Endothelial cell of umbilical vein (primary cell): ENCODE measurements at regions not wholly inside any gene's neighbourhood (a gene's known extent, or its start where the extent isn't known, plus 50 kb on each side); places are given as distances from the start of the nearest gene placed in this dataset.
"Not testable (repeated sequence)": the region's sequence is repeated elsewhere in the genome, so short reads cannot be mapped to it uniquely, and the experiment has no call there.

Source experiments
- BruUV-seq: library from RNA; stranded (reverse); fragments of 400-500 nt; replicated peaks from 2 replicates; lab custom pipeline; 2021; lab: Mats Ljungman, UMichigan
- CTCF ChIA-PET: fragments of 300-600, 350-600 bp; sonication (Branson Sonifier 250); formaldehyde crosslinking; loops from one replicate; lab custom pipeline; 2021; ENCODE audit warnings: antibody characterized with exemption, inconsistent platforms; lab: Charles Lee
- POLR2A ChIA-PET: fragments of 300-600, 350-600 bp; sonication (Branson Sonifier 250); formaldehyde crosslinking; loops from one replicate; lab custom pipeline; 2021; ENCODE audit warnings: antibody characterized with exemption, inconsistent platforms; lab: Charles Lee
- DNase-seq: peaks from one replicate; pipeline ENCODE4 v3.0.0-alpha.2; 2011; ENCODE audit warnings: low read depth, low spot score
- FAIRE-seq: peaks from 2 replicates; lab custom pipeline; 2011; peaks lifted over from hg19 to GRCh38; lab: Jason Lieb, UNC
- H2AFZ ChIP-seq: 2 replicates; pipeline ENCODE4 v1.6.0; 2012; ENCODE audit warnings: low read depth, low read length, control low read depth, inconsistent platforms
- H3K27ac ChIP-seq: 2 replicates; pipeline ENCODE4 v1.5.1; 2011; ENCODE audit warnings: low read depth, mild to moderate bottlenecking, control low read depth, low read length, moderate library complexity; ENCODE audit not compliant: insufficient read depth
- H3K27me3 ChIP-seq, 2 experiments: 2 replicates each; pipeline versions ENCODE4 v1.6.0 to v1.6.1; 2011; ENCODE audit warnings: low read length in 2 of 2, mixed read lengths in 1 of 2; ENCODE audit not compliant: control insufficient read depth in 2 of 2, insufficient read depth in 2 of 2
- H3K36me3 ChIP-seq, 2 experiments: 2 replicates in 1 of 2; 3 replicates in 1 of 2; pipeline ENCODE4 v1.5.1; 2011; ENCODE audit warnings: low read length in 2 of 2, mild to moderate bottlenecking in 1 of 2, moderate library complexity in 1 of 2; ENCODE audit not compliant: control insufficient read depth in 2 of 2, insufficient read depth in 2 of 2; ENCODE audit errors: extremely low read depth in 1 of 2
- H3K4me1 ChIP-seq: 3 replicates; pipeline ENCODE4 v1.5.1; 2011; ENCODE audit warnings: mild to moderate bottlenecking, low read length; ENCODE audit not compliant: control insufficient read depth, insufficient read depth; ENCODE audit errors: extremely low read depth
- H3K4me2 ChIP-seq: 2 replicates; pipeline ENCODE4 v1.6.1; 2011; ENCODE audit warnings: low read length, control low read depth, mixed read lengths; ENCODE audit not compliant: insufficient read depth
- H3K4me3 ChIP-seq, 3 experiments: fragments of 200-600 bp in 1 of 3; sonication (generic), shearing (Covaris generic) in 1 of 3; replicated peaks in 1 of 3; 2 replicates each; pipeline ENCODE4 v1.5.1; 2011 to 2016; ENCODE audit warnings: control low read depth in 3 of 3, low read length in 3 of 3, mild to moderate bottlenecking in 2 of 3, inconsistent platforms in 1 of 3, low read depth in 1 of 3, moderate library complexity in 1 of 3; ENCODE audit not compliant: insufficient read depth in 1 of 3
- H3K79me2 ChIP-seq: 2 replicates; pipeline ENCODE4 v1.6.0; 2012; ENCODE audit warnings: low read length, inconsistent platforms; ENCODE audit not compliant: control insufficient read depth, insufficient read depth
- H3K9ac ChIP-seq: replicated peaks from 2 replicates; pipeline ENCODE3; 2011; ENCODE audit warnings: low read length, control low read depth; ENCODE audit not compliant: insufficient read depth; ENCODE audit errors: extremely low read depth
- H3K9me1 ChIP-seq: replicated peaks from 3 replicates; pipeline ENCODE4 v1.6.0; 2011; ENCODE audit warnings: mild to moderate bottlenecking, low read length; ENCODE audit not compliant: control insufficient read depth, insufficient read depth; ENCODE audit errors: extremely low read depth
- H3K9me3 ChIP-seq: replicated peaks from 2 replicates; pipeline ENCODE4 v1.5.1; 2012; ENCODE audit warnings: low read length, inconsistent platforms; ENCODE audit not compliant: control insufficient read depth, insufficient read depth
- H4K20me1 ChIP-seq: replicated peaks from 2 replicates; pipeline ENCODE3; 2011; ENCODE audit warnings: mild to moderate bottlenecking, low read length; ENCODE audit not compliant: control insufficient read depth, insufficient read depth; ENCODE audit errors: extremely low read depth
- EZH2 ChIP-seq: IDR thresholded peaks from 2 replicates; pipeline ENCODE4 v1.6.1; 2012; ENCODE audit warnings: borderline replicate concordance, low read depth, mild to moderate bottlenecking, moderate library complexity, low read length, inconsistent platforms; ENCODE audit not compliant: severe bottlenecking
- FOS ChIP-seq: IDR thresholded peaks from 2 replicates; pipeline ENCODE4 v1.6.1; 2011; ENCODE audit warnings: mild to moderate bottlenecking, low read length, moderate library complexity, borderline replicate concordance; ENCODE audit not compliant: insufficient read depth
- GATA2 ChIP-seq: IDR thresholded peaks from 2 replicates; pipeline ENCODE4 v1.7.0; 2011; ENCODE audit warnings: low read depth, mild to moderate bottlenecking, moderate library complexity, mixed read lengths, low read length; ENCODE audit not compliant: insufficient read length, insufficient read depth
- JUN ChIP-seq: IDR thresholded peaks from 2 replicates; pipeline ENCODE4 v1.6.1; 2011; ENCODE audit warnings: borderline replicate concordance, low read depth; ENCODE audit not compliant: insufficient read length, insufficient read depth
- MYC ChIP-seq: IDR thresholded peaks from one replicate; pipeline ENCODE4 v1.6.1; 2011; ENCODE audit warnings: mild to moderate bottlenecking, low read depth, low read length
- POLR2A ChIP-seq: IDR thresholded peaks from 2 replicates; pipeline ENCODE4 v1.6.1; 2012; ENCODE audit warnings: low read depth, mild to moderate bottlenecking, control low read depth, low read length
- POLR2AphosphoS5 ChIP-seq: IDR thresholded peaks from 2 replicates; pipeline ENCODE4 v1.6.1; 2012; ENCODE audit warnings: low read depth, mild to moderate bottlenecking, control low read depth, low read length, moderate library complexity; ENCODE audit not compliant: insufficient read depth
- dilution Hi-C: fragments of 300-500 bp; cut with MboI; formaldehyde crosslinking; loops from one replicate; pipeline ENCODE4 v1.15.0; 2019; ENCODE audit warnings: low sequenced_read_pairs; ENCODE audit not compliant: extremely low pct_ligation_motif_present
- intact Hi-C: fragments of 100-400 bp; cut with micrococcal nuclease; formaldehyde crosslinking; loops from one replicate; pipeline ENCODE4 v1.10.0; 2022
- TF ChIP-seq, protein P1 (sequence below), 2 donors: IDR thresholded peaks; 1 replicate in 1 of 2; 2 replicates in 1 of 2; pipeline ENCODE4 v1.5.1; 2011; ENCODE audit warnings: low read length in 2 of 2, mild to moderate bottlenecking in 2 of 2, moderate library complexity in 2 of 2, control low read depth in 1 of 2, inconsistent platforms in 1 of 2, low read depth in 1 of 2; ENCODE audit not compliant: insufficient read depth in 1 of 2; ENCODE audit errors: extremely low read depth in 1 of 2
- TF ChIP-seq, protein P2 (sequence below): IDR thresholded peaks from 2 replicates; pipeline ENCODE4 v1.6.1; 2011; ENCODE audit not compliant: insufficient read depth, insufficient read length

DNA sequence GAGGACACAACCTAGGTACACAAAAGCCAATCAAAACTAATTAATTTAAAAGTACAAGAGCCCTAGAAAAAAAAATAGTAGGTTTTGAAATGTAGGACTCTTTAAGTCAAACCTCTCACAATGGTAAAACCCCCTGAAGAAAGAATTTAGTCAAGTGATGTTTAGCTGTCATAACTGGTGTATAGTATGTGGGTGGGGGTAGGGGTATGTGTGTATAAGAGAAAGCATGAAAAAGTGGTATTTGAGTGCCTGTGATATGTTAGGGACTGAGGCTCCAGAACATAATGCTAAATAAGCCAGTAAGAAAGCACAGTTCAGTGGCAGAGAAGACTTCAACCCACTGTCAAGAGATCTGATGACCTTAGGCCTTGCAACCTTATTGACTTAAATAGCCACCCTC is 507.9 kb downstream of the TTLL7 start:
- H3K4me2 ChIP-seq = no peak overlapping the region
- CTCF ChIA-PET = no interaction called here
- no peak for DNase-seq
- no peaks in the 10 kb centered on the region for H3K9me1 ChIP-seq
- TF ChIP-seq POLR2A = no peak
- TF ChIP-seq POLR2AphosphoS5 = no peak
- TF ChIP-seq JUN = no peak
- no peak for TF ChIP-seq FOS
- TF ChIP-seq MYC = no peak
- TF ChIP-seq, protein P1, sequence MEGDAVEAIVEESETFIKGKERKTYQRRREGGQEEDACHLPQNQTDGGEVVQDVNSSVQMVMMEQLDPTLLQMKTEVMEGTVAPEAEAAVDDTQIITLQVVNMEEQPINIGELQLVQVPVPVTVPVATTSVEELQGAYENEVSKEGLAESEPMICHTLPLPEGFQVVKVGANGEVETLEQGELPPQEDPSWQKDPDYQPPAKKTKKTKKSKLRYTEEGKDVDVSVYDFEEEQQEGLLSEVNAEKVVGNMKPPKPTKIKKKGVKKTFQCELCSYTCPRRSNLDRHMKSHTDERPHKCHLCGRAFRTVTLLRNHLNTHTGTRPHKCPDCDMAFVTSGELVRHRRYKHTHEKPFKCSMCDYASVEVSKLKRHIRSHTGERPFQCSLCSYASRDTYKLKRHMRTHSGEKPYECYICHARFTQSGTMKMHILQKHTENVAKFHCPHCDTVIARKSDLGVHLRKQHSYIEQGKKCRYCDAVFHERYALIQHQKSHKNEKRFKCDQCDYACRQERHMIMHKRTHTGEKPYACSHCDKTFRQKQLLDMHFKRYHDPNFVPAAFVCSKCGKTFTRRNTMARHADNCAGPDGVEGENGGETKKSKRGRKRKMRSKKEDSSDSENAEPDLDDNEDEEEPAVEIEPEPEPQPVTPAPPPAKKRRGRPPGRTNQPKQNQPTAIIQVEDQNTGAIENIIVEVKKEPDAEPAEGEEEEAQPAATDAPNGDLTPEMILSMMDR (IDR thresholded peaks at IDR 0.05; ENCODE audit: extremely low read depth in 1 of 2, insufficient read depth in 1 of 2, low read depth in 1 of 2, low read length in 2 of 2) = no peak
- TF ChIP-seq, protein P2, sequence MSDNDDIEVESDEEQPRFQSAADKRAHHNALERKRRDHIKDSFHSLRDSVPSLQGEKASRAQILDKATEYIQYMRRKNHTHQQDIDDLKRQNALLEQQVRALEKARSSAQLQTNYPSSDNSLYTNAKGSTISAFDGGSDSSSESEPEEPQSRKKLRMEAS = no peak
- TF ChIP-seq EZH2 = no peak
- no peak for TF ChIP-seq GATA2
- H3K27ac ChIP-seq = no peak overlapping the region
- BruUV-seq = no TSS peak
- H4K20me1 ChIP-seq = no peaks in the 10 kb centered on the region
- H3K4me1 ChIP-seq = no peaks in the 10 kb centered on the region
- no peak overlapping the region for H3K9ac ChIP-seq
- POLR2A ChIA-PET = no interaction called here
- H3K79me2 ChIP-seq = no peaks in the 10 kb centered on the region
- dilution Hi-C loops = no loop called here
- no peaks in the 10 kb centered on the region for H3K36me3 ChIP-seq
- H3K4me3 ChIP-seq = no peak overlapping the region
- H2AFZ ChIP-seq = no peak overlapping the region
- no peak for FAIRE-seq
- H3K9me3 ChIP-seq = no peaks in the 10 kb centered on the region
- intact Hi-C loops = no loop called here
- no peaks in the 10 kb centered on the region for H3K27me3 ChIP-seq

DNA sequence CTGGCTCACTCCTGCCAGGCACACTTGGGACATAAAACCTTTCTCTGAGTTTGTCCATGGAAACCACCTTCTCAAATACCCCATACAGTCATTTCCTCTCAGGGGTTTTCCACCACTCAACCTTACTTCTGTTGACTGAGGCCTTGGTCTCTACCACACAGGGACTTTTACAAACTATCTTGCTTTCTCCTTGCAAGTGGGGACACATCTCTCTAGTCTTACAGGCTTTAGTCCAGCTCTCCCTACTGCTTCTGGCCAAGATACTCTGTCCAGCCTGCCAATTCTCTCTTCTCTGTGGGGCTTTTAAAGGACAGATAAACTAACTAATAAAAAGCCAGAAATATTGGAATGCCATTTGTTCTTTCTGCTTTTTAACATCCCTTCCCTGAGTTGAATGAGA is 510.8 kb downstream of the TTLL7 start:
- BruUV-seq, H3K9me1 ChIP-seq, H3K27me3 ChIP-seq, H4K20me1 ChIP-seq, H2AFZ ChIP-seq, H3K79me2 ChIP-seq, dilution Hi-C loops, H3K9ac ChIP-seq, POLR2A ChIA-PET, H3K9me3 ChIP-seq, FAIRE-seq, H3K4me2 ChIP-seq, intact Hi-C loops, DNase-seq, H3K36me3 ChIP-seq, H3K4me1 ChIP-seq, CTCF ChIA-PET, H3K4me3 ChIP-seq, H3K27ac ChIP-seq: not testable (repeated sequence)

DNA sequence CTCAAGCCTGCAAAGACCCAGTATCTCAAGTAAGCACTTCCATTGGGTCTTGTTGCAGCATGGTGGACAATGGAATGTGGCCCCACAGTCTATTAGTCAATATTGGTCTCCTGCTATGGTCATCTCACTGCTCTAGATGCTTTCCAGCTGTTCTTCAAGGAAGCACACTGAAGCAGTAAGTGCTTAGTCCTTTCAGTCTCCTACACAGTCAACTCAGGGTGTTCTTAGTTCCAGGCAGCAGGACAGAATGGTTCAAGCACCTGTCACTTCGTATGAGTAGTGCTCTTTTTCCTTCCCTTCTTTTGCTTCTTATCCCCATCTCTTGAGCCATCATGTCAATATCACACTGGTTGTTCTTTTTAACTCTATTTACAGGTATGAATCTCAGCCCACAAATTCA is 511.5 kb downstream of the TTLL7 start:
- H4K20me1 ChIP-seq, H2AFZ ChIP-seq, H3K9me1 ChIP-seq, H3K4me3 ChIP-seq, intact Hi-C loops, H3K4me1 ChIP-seq, DNase-seq, POLR2A ChIA-PET, BruUV-seq, H3K27ac ChIP-seq, H3K27me3 ChIP-seq, dilution Hi-C loops, H3K36me3 ChIP-seq, H3K79me2 ChIP-seq, CTCF ChIA-PET, H3K9ac ChIP-seq, H3K4me2 ChIP-seq, FAIRE-seq, H3K9me3 ChIP-seq: not testable (repeated sequence)
